OCI-LY7 (cell line): ENCODE measurements at regions not wholly inside any gene's neighbourhood (a gene's known extent, or its start where the extent isn't known, plus 50 kb on each side); places are given as distances from the start of the nearest gene placed in this dataset.

ENCODE experiments used
- CTCF ChIP-seq: fragments of 200-600 bp; sonication (generic); conservative IDR thresholded peaks from 2 replicates; pipeline ENCODE4 v1.5.1; 2014; ENCODE audit warnings: mild to moderate bottlenecking, antibody characterized with exemption, low read length, moderate library complexity, mixed read lengths
- EZH2phosphoT487 ChIP-seq: fragments of 200-600 bp; sonication (generic); IDR thresholded peaks from 2 replicates; pipeline ENCODE4 v1.6.1; 2018; ENCODE audit warnings: low read depth, borderline replicate concordance, mild to moderate bottlenecking, mixed run types, antibody characterized with exemption, low read length, moderate library complexity, mixed read lengths

GRCh38 chr13:72544042-72544441 lies 183.4 kb downstream of the MZT1 start:
- TF ChIP-seq CTCF (no peak), EZH2phosphoT487 (no peak)
